Cerebellar nuclear complex (tissue), 1 donor: ENCODE measurements at regions not wholly inside any gene's neighbourhood (a gene's known extent, or its start where the extent isn't known, plus 50 kb on each side); places are given as distances from the start of the nearest gene placed in this dataset.

Source experiments
- DNase-seq, 2 experiments: peaks; one replicate each; lab custom pipeline; 2025; lab: John Stamatoyannopoulos, UW

DNA sequence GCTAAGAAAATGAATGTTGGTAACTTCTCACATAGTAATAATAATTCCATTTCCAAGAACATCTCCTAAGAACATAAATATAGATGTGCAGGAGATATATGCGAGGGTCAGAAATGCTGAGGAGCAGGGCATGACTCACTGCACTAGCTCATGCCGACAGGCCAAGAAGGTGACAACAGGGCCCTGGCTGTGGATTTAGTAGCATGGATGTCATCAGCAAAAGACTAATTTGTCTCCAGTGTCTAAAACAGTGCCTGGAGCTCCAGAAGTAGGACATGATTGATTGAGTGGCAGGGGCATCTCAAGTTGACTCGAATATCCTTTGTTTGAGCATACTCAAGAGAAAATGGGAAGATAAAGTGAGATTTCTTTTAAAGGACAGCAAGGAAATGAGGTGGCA is 207.0 kb upstream of the FOXA2 start:
- DNase-seq, result no peak

DNA sequence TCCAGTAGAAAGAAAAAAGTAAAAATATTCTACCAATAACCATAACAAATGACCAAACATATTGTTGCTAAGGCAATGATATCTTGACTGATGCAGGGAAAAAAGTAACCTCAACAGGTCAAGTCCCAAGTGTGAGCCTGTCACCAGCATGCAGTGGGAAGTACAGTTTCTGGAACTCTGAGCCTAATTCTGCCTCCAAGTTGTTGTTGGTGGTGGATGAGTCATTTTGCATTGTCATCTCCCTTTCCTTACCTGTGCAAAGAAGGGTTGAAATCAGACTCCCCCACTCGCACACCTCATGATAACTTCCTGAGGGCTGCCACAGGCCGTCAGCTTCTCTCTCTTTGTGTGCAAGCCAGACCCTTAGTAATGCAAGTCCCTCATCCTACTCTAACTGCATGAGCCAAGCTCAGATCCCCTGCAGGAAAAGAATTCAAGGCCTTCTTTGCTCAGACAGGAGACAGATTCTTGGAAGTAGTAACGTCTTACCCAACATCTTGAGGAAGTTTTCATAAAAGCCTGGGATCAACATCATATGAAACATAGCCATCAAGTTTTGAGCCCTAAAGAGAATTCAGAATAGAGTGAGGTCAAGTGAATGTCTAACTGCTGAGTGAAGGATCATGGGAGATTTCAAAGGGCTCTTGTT is 207.6 kb upstream of the FOXA2 start:
- no peak for DNase-seq

DNA sequence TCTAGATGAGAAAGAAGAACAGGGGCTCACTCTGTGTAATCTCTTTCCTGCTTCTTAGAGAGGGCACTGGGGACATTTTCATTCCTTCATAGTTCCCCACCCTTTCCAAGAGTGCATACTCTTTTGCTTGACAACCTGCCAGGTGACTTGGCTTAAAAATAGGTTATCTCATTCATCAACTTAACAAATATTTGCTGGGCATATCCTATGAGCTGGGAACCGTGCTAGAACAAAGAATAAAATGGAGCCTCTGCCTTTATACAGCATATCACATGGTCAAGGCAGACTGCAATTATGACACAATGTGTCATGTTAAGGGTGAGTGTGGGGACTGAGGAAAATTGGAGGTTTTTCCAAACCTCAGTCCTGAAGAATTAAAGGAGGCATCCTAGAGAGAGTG is 209.8 kb upstream of the FOXA2 start:
- DNase-seq, result no peak

DNA sequence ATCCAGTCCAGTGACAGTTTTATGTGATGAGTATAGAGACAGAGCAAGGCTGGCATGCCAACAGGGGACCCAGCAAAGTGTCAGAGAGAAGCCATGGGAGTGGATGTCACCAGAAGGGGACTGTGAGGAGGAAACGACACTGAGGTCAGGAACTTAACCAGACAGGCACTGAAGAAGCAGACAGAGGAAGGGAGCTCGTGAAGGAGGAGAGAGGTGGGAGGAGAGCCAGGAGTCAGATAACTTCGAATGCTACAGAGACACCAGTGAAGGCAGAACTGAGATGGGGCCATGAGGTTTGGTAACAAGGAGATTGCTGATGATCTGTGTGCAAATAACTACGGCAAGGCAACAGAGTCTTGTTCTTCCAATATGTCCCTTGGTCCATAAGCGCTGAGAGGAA is 211.1 kb upstream of the FOXA2 start:
- DNase-seq, result no peak

DNA sequence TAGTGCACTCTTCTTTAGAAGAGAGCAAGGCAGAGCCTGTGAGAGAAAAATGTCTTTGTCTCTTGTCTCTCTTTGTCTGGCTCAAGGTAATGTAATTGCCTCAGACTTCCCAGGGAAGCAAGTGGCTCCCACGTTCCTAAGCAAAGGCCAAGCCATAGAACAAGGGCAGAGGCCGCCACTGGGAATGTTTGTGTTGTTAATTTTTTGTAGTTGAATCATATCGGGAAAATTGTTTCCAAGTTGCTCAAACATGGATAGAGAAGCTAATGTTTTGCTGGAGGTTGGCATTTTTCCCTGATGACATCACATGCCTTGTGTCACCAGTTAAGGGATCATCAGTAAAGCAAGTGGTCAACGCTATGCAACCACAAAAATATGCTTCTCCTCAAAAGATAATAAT is 211.5 kb upstream of the FOXA2 start:
- no peak for DNase-seq

DNA sequence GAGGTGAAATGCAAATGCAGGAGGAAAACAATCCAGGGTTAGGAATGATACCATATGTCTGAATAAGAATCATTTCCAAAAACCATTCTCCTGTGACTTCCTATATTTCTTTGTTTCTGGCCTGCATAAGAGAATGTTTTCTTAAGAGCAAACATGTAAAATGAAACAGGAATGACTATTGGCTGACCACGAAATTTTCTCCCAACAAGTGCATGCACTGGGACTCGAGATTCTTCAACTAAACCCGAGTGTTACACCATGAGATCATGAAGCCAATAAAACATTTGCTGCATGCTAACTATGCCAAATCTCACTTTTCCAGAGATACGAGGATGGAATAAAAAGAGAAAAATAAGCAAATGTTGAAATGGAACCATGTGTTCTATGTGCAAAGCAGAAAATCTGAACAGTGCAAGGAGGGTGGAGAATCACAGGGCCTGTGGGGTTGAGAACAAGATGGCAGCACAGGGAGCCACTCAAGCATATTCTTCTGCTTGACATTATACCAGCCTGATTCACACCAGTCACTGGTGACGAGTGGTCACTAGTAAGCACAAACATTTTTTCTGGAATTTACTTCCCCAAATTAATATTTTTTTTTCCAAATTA is 212.2 kb upstream of the FOXA2 start:
- no peak for DNase-seq

DNA sequence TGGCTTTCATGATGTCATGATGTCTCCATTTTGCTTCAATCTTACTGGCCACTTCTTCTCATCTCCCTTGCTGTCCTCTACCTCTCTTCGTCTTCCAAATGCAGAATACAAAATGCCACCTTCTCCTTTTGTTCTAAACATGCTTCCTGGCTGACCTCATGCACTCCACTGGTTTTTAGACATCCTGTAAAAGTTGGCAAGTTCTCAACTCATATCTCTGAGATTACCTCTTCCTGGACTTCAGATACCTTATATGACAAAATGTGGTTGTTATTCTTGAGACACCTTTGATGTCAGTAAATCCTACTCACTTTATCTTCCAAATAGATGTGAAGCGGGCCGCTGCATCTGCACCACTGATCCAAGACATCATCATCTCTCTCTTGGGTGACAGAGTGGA is 212.7 kb upstream of the FOXA2 start:
- DNase-seq, result no peak

DNA sequence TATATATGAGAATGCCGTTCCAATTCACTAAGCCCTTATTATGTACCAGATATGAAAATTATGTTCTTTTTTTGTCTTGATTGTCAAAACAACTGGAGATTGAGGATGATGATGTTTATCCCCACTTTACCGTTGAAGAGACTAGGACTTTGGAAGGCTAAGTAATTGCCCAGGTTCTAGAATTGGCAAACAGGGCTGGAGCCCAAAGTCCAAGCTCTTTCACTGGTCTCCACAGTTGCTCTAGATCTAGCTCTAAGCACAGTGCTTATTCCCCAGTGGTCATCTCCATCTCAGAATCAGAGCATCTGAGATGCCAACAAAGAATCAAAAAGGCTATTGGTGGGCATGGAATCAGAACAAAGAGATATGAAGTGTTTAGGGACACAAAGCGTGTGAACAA is 215.3 kb upstream of the FOXA2 start:
- no peak for DNase-seq

DNA sequence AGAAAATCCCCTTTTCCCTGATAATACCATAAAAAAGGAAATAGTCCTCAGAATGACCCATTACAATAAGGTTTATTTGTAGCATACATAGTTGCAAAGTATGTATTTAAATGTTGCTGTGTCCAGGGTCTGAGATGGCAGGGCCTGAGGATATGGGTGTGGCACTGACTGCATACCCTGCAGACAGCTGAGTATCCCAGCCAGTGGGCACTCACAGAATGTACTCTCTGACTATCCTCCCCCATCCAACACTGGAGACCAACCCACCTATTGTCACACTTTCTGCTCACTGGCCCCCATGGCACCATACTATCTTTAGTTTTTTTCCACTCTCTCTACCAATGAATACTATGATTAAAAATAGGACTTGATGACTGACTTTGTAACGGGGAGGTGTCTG is 215.8 kb upstream of the FOXA2 start:
- no peak for DNase-seq

DNA sequence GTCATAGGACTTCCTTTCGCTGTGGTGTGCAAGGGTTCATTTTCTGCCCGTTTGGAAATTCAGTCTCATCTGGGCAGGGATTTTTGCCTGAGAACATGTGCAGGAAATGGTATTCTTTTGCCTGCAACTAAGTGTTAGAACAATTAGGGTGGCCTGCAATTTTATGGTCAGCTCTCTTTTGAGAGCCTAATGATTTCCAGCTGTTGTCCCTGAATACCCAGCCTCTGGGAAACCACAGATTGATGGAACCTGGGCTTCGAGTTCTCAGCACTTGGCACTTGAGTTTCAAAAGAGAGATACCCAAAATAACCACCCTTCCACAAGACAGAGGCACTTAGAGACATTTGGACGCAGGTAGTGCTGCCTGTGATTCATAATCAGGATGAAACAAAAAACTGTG is 217.2 kb upstream of the FOXA2 start:
- DNase-seq, result no peak

DNA sequence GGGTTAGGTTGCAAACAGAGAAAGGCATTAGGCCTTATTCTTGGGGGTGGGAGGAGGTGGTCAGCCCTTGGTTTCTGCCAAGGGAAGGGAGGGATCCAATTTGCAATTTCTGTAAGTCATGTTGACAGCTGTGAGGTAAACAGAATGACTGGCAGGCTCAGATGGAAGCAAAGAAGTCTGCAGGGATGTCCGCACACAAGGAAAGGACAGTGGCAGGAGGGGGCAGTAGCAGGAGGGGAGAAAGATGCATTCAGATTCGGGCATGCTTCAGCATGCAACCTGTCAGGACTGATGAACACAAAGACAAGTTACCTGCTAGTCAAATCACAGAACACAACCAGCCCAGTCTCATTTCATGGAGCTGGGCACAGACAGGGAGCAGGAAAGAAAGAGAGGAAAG is 217.9 kb upstream of the FOXA2 start:
- DNase-seq, result no peak

DNA sequence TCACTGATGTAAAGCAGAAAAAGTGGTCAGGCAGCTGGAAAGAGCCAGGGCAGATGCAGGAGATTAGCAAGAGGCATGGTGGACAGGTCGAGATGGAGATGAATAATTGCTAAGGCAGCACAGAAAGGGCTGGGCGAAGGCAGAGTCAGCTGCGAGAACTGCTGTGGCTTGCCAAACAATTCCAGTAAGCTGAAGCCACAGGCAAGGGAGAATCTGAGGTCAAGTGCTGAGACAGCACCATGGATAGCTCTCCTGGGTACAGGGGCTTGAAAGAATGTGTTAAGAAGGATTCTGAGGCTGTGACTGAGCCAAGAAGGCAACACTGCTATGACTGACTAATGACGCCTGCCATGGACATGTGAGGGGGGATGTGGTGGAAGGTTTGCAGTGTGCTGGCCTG is 220.8 kb upstream of the FOXA2 start:
- DNase-seq, result no peak

DNA sequence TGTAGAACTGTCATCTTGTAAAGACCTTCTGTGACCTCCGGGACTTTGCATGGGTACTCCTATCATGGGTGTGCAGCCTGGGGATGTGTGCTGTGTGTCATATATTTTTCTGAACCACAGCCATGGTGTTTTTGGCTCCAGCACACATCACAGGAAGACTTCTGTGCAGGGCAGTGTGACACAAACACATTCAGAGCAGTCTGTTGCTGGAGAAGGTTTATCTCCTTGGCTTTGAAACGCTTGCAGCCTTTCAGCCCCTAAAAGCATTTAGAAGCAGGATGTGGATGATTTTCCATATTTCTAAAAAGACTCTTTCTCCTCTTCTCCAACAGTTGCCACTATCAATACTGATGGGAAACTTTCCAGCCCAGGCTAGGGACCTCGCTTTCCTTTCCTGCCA is 221.6 kb upstream of the FOXA2 start:
- DNase-seq, result no peak

DNA sequence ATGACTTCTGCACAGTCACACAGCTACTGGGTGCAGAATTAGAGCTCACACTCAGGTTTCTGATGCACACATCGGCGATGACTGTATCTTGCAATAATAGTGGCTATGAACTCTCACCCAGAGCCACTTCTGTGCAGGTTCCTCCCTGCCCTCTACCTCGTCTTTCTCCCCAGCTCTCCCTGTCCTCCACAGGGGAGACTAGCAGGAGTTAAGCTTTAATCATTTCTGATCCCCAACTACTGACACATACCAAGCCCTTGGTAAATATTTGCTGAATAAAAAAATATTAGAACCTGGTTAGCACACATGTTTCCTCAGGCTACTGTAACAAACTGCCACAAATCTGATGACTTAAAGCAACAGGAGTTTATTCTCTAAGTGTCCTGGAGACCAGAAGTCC is 222.7 kb upstream of the FOXA2 start:
- DNase-seq, result no peak

DNA sequence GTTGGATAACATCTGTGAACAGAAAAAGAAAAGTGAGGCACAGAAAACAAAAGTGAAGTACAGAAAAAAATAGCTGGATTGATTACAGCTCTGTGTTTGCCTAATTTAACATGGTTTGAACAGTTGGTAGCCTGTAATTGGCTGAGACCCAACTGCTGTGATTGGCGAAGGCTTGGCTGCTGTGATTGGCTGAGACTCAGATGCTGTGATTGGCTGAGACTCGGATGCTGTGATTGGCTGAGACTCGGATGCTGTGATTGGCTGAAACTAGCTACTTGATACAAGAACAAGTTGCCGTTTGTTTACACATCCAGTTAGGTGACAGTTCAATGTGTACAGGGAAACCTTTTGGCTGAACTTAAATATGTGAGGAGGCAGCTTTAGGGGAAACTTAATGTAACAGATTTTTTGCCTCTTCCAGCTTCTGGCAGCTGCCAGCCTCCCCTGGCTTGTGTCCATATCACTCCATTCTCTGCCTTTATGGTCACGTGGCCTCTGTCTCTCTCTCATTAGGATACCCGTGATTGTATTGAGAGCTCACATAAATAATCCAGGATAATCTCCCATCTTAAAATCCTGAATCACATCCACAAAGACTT is 223.4 kb upstream of the FOXA2 start:
- no peak for DNase-seq

DNA sequence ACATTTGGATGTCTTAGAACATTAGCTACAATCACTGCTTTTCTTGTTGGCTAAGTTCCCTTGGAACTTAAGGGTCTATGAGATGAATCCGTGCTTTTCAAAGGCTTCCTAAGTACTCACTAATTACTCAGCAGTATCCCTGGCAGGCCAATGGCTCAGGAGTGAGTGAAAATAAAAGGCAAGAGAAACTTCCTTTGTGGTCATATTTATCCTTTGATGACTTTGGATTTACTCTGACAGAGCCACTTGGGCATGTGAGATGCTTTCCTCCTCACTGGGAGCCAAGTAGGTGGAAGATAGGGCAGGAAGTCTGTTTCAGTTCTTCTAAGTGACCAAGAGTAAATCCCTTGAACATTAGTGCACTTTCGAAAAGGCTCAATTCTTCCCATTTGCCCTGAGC is 224.3 kb upstream of the FOXA2 start:
- DNase-seq, result no peak

DNA sequence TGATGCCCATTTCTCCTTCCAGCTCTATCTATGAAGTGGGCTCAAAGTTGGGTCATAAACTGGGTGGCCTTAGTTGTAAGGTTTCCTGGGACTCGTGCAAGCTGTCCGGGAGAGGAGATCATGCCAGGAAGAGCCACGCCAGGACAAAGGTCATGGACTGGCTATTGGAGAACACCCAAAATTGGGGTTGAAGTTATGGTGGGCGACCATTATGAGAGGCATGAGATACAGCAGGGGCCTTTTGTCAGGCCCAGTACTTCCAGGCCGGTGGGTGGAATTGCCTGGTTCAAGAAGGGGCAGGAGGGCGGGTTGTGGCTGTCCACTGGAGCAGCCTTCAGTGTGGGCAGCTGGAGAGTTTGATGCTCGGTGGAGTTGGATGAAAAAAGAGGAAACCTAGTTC is 225.1 kb upstream of the SSTR4 start:
- DNase-seq, result no peak

DNA sequence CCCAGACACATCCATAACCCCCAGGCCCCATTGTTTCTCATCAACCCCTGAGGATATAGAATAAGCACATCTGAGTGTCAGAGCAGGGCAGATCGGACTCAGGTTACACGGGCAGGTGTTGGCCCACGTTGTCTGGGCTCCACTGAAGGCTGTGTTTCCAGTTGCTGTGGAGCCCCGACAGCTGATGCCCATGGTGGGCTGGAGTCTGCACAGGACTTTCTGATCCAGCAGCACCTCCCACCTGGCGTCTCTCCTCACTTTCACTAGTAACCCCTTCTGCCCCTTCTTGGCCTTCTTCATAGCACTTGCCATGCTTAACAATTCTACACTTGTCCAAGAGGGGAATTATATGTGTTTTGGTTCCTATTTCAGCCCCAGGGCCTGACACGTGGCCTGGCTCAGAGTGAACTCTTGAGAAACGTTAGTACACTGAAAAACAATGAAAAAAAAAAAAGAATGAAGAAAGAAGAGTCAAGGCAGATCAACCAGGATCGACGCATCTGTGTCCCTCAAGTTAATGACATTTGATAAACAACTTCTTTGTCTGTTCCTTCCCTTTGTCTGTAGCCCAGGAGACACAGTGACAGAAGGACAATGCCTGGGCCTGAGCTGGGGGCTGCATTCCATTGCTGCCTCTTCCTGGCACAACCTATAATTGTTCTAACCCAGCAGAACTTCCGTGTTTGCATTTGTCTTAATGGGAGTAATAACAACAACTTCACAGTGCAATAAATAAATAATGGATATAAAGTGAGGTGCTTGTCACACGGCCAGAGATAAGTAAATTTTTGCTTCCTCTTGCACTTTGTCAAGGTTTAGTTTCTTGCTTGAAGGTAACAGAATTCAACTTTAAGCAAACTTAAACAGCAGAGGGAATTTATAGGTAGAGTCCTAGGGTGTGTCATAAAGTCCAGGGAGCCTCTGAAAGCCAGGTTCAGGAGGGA is 224.2 kb upstream of the SSTR4 start:
- DNase-seq, result no peak

DNA sequence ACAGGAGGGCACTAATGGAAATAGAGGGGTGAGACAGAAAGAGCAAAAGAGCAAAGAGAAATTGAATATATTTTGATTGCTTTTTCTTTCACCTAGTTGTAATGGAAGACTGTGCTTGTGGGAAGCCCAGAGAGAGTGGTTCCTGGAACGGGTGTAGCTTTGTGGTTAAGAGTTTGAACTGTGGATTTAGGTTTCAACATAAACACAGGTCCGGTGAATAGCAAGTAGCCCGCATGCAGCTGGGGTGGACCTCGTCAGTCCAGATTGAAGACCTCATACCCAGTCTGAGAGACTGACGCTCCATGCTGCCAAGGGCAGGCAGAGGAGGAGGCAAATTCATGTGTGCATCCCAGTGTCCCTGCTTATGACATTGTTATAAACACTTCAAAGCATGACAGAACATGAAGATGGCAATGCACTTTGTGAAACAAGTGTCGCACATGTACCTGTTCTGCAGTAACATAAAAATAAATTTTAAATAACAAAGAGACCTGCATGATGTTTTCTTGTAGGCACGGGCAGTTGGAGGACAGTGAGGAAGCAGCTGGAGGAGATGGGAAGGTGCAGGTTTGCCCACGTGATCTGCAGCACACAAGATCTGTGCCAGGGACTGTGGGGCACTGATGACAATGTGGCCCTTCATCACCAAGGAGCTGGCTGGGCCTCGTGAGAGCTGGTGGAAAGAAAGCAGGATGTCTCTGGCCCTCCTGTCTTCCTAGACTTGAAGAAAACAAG is 220.5 kb upstream of the SSTR4 start:
- DNase-seq, result no peak

DNA sequence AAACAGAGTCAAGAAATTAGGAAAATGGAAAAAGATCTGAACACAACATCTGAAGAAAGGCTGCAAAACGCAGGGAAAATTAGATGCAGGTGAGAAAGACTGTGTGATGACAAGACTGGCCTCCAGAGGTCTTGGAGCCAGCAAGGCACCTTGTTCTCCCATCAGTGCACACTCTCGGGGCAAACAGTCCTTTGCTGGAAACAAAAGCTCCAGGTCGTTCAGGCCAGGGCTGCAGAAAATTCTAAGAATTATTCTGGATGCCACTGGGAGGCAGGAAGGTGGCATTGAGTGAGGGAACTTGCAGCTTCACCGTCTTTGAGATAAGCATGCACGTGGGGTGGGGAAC is 219.9 kb upstream of the SSTR4 start:
- no peak for DNase-seq

DNA sequence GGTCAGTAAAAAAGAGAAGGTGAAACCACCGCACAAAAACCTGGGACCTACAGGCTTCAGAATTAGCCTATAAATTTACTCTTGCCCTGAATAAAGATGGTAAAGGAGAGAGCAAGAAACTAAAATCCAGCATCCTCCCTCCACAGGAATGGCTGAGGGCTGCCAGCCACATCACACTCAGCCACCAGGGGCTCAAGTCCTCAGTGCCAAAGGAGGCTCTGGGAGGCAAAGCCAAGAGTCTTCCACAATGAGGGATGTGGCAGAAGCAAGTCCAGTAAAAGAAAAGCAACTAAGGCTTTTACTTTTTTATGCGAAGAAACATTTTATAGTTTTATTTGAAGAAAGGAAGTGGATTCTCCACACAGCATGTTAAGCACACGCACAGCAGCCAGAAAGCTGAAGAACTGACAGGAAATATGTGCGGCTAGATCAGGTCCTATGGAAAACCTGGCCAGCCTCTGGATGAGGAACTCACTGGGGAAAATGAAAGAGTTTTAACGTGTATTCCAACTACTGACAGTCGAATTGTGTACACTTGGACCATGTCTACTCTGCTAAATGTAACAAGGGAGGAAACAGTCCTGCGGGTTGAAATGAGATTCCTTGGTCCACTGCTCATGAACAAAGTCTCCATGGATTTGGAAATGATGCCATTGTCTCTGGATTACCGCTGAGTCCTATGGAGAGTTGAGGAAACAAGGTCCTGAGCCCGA is 219.4 kb upstream of the SSTR4 start:
- DNase-seq, result no peak

DNA sequence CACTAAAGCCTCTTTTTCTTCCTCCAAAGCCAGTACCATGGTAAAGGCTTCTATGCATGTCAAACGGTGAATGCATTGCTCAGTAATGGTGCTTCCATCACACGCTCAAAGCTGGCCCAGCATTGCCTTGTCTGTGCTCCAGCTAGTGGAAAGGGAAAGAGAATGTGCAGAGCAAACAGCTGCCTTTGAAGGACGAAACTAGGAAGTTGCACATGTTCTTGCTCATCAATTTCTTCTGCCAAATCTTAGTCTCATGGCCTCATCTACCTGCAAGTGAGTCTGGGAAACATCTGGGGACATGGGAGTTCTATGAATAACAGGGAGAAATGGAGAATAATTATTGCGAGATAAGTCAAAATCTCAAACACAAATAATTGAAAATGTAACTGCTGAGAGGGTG is 216.5 kb upstream of the SSTR4 start:
- no peak for DNase-seq
